Peyer's patch (tissue), 4 donors: ENCODE measurements at regions not wholly inside any gene's neighbourhood (a gene's known extent, or its start where the extent isn't known, plus 50 kb on each side); places are given as distances from the start of the nearest gene placed in this dataset.

Experiments
- DNase-seq, 3 donors: peaks; one replicate each; pipeline ENCODE4 v3.0.0-alpha.2; 2017 to 2019
- H3K27ac ChIP-seq, 4 donors: fragments of 200-600 bp; sonication (generic); one replicate each; pipeline ENCODE4 v1.5.1; 2016 to 2019
- H3K27me3 ChIP-seq, 2 donors: fragments of 200-600 bp; sonication (generic); one replicate each; pipeline ENCODE4 v1.5.1; 2019
- H3K36me3 ChIP-seq, 3 donors: fragments of 200-600 bp; sonication (generic); one replicate each; pipeline ENCODE4 v1.5.1; 2016 to 2019
- H3K4me1 ChIP-seq, 4 donors: fragments of 200-600 bp; sonication (generic); one replicate each; pipeline ENCODE4 v1.5.1; 2016 to 2019
- H3K4me3 ChIP-seq, 4 donors: fragments of 200-600 bp; sonication (generic); 1 replicate in 3 of 4; 2 replicates in 1 of 4; pipeline ENCODE4 v1.5.1; 2016 to 2019; ENCODE audit warnings: mild to moderate bottlenecking in 1 of 4
- H3K9me3 ChIP-seq, 4 donors: fragments of 200-600 bp; sonication (generic); one replicate each; pipeline ENCODE4 v1.5.1; 2016 to 2019; ENCODE audit warnings: mild to moderate bottlenecking in 1 of 4
- POLR2A ChIP-seq, 2 donors: fragments of 450-650 bp; IDR thresholded peaks; one replicate each; pipeline ENCODE4 v1.5.1; 2017; ENCODE audit warnings: antibody characterized with exemption in 2 of 2, mild to moderate bottlenecking in 2 of 2, moderate library complexity in 2 of 2
- TF ChIP-seq, protein P1 (sequence below), 6 experiments: fragments of 450-650 bp in 4 of 6; fragments of 200-600 bp in 2 of 6; sonication (generic) in 1 of 6; IDR thresholded peaks; one replicate each; pipeline ENCODE4 v1.5.1; 2017 to 2019; ENCODE audit warnings: antibody characterized with exemption in 6 of 6, mild to moderate bottlenecking in 3 of 6, moderate library complexity in 1 of 6

DNA sequence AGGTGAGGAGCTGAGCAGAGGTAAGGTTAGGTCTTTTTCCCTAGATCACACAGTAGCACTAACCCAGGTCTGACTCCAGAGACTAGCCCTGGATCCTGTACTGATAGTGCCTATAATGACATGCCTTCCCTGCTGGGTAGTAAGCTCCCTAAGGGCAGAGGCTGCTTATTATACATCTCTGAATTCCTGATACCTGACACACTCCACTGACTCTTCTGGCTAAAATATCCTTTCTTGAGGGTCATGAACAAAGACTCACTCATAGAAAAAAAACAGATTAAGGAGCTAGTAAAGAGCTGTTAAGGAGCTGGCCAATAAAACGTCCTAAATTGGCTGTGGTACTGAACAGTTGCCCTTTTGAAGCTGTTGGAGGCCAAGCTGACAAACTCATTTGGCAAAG is 149.0 kb upstream of the ITGA1 start:
- TF ChIP-seq, protein P1, sequence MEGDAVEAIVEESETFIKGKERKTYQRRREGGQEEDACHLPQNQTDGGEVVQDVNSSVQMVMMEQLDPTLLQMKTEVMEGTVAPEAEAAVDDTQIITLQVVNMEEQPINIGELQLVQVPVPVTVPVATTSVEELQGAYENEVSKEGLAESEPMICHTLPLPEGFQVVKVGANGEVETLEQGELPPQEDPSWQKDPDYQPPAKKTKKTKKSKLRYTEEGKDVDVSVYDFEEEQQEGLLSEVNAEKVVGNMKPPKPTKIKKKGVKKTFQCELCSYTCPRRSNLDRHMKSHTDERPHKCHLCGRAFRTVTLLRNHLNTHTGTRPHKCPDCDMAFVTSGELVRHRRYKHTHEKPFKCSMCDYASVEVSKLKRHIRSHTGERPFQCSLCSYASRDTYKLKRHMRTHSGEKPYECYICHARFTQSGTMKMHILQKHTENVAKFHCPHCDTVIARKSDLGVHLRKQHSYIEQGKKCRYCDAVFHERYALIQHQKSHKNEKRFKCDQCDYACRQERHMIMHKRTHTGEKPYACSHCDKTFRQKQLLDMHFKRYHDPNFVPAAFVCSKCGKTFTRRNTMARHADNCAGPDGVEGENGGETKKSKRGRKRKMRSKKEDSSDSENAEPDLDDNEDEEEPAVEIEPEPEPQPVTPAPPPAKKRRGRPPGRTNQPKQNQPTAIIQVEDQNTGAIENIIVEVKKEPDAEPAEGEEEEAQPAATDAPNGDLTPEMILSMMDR (IDR thresholded peaks at IDR 0.05) = no peak
- TF ChIP-seq POLR2A (IDR thresholded peaks at IDR 0.05) = no peak
- Histone ChIP-seq H3K27ac (no peak overlapping the region), H3K27me3 (no peaks in the 10 kb centered on the region), H3K4me3 (no peak overlapping the region), H3K4me1 (no peaks in the 10 kb centered on the region), H3K36me3 (no peaks in the 10 kb centered on the region), H3K9me3 (no peaks in the 10 kb centered on the region)
- no peak for DNase-seq

DNA sequence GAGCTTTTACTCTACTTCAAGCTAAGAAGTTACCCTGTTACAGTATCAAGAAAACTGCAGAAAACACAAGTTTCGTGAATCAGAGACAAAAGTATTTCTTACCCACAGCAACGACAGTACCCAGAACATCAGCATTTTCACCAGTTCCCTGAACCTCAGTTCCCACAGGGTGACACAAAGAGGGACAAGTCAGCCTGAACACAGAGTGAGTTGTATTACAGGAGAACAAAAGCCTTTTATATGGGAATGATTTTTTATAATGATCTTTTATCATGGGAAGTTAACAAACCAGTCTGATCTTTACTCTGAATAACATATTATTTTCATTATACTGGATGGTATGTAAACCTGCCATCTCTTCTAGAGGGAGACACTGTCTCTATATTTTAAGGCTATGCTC is 139.0 kb upstream of the ITGA1 start:
- no peak for DNase-seq
- Histone ChIP-seq H3K9me3 (peaks cover 0 to 8% (median 0%) of the 10 kb centered on the region in 4 donors), H3K27me3 (no peaks in the 10 kb centered on the region), H3K36me3 (no peaks in the 10 kb centered on the region), H3K4me1 (no peaks in the 10 kb centered on the region), H3K4me3 (no peak overlapping the region), H3K27ac (no peak overlapping the region)
- no peak for TF ChIP-seq POLR2A (IDR thresholded peaks at IDR 0.05)
- TF ChIP-seq, protein P1 (IDR thresholded peaks at IDR 0.05) = no peak

DNA sequence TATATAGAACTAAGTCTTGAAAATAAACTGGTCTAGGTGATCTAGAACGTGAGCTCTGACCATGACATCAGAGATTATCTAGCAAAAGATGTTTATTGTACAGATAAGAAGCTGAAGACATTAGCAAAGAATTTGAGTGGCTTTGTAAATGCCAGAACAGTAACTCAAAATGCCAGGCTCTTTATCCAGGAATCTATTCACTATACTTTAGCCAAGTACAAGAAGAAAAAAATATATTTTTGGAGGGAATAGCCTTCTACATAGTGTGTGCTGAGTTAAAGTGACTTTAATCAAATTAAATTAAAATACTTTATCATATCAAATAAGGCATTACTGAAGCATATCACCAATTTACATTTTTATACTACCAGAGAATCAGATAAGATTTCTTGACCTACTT is 132.6 kb upstream of the ITGA1 start:
- no peak for DNase-seq
- no peak overlapping the region for H3K27ac ChIP-seq
- H3K9me3 ChIP-seq = no peaks in the 10 kb centered on the region
- H3K4me1 ChIP-seq = no peaks in the 10 kb centered on the region
- no peaks in the 10 kb centered on the region for H3K36me3 ChIP-seq
- TF ChIP-seq, protein P1 (IDR thresholded peaks at IDR 0.05) = no peak
- no peak for TF ChIP-seq POLR2A (IDR thresholded peaks at IDR 0.05)
- no peaks in the 10 kb centered on the region for H3K27me3 ChIP-seq
- H3K4me3 ChIP-seq = no peak overlapping the region

DNA sequence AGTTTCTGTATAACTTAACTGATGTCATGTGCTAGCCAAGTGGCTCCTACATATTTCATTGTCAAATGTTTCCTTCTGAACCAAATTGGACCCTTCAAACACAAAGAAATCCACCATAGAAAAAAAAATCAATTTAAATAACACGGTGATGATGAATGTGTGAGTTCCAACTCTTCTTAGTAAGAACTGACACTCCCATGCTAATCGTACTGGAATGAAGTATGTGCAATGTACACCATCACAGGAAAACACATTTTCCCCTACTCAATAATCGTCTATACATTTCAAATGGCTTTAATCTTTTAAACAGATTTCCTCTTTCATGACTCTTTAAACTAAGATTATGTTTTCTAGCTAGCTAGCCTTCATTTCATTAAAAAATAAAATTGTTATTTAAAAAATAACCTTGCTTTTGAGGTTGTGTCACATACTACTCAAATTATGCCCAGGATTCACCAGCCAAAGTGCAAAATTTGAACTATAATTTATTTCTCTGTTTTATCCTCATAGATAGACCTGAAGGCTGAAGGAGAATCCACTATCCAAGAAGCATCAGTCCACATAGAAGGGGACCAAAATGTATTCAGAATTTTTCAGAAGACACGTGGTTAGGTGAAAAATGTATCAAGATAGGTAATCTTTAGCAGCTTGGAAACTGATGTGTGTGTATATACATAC is 131.0 kb upstream of the ITGA1 start:
- no peaks in the 10 kb centered on the region for H3K9me3 ChIP-seq
- no peaks in the 10 kb centered on the region for H3K4me1 ChIP-seq
- TF ChIP-seq, protein P1 (IDR thresholded peaks at IDR 0.05) = no peak

DNA sequence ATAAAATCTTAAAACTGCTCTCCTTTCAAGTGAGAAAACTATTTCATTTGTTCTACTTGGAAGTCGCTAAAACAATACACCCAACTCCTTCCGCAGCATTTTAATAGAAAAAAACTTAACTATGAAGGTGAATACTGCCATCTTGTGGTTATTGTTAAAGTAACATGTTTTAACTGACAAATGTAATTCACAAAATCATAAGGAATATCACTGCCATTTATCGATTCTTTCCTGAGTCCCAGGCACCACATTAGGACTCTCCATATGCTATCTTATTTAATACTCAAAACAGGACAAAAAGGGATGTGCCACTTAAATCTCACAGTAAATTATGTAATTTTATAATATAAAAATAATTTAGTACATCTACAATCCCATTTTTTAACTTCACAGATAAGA is 130.5 kb upstream of the ITGA1 start:
- Histone ChIP-seq H3K9me3 (no peaks in the 10 kb centered on the region), H3K36me3 (no peaks in the 10 kb centered on the region), H3K27me3 (no peaks in the 10 kb centered on the region), H3K27ac (no peak overlapping the region), H3K4me1 (no peaks in the 10 kb centered on the region), H3K4me3 (no peak overlapping the region)
- TF ChIP-seq, protein P1 (IDR thresholded peaks at IDR 0.05) = peak in 5 of 6 experiments; percentile 22 to 68 (median 63)
- TF ChIP-seq POLR2A (IDR thresholded peaks at IDR 0.05) = no peak
- no peak for DNase-seq

More for the DNA sequence above, 131.0 kb upstream of the ITGA1 start:
- no peaks in the 10 kb centered on the region for H3K27me3 ChIP-seq
- H3K27ac ChIP-seq = no peak overlapping the region
- no peak for DNase-seq
- H3K4me3 ChIP-seq = no peak overlapping the region
- no peaks in the 10 kb centered on the region for H3K36me3 ChIP-seq

DNA sequence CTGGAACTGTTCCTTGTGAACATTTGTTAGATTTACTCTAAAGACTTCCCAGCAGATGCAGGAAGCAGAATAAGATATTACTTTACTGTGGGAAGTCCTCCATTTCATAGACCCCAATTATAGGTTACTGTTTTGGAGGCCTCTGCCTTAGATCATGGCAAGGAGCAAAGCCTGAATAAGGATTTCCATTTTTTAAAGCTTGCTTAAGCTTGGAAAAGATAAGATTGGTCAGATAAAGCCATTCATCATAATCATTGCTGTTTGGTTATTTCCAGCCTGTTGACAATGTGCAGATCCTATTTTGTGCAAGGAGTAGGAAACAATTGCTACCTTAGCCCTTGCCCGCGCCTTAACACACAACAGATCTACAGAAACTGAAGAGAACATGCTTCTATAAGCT is 129.5 kb upstream of the ITGA1 start:
- Histone ChIP-seq H3K4me3 (no peak overlapping the region), H3K27me3 (no peaks in the 10 kb centered on the region), H3K4me1 (no peaks in the 10 kb centered on the region), H3K9me3 (no peaks in the 10 kb centered on the region), H3K36me3 (no peaks in the 10 kb centered on the region), H3K27ac (no peak overlapping the region)
- no peak for DNase-seq
- TF ChIP-seq, protein P1 (IDR thresholded peaks at IDR 0.05) = no peak
- TF ChIP-seq POLR2A (IDR thresholded peaks at IDR 0.05) = no peak
